ENCODE measurements at regions not wholly inside any gene's neighbourhood (a gene's known extent, or its start where the extent isn't known, plus 50 kb on each side); places are given as distances from the start of the nearest gene placed in this dataset.

DNA sequence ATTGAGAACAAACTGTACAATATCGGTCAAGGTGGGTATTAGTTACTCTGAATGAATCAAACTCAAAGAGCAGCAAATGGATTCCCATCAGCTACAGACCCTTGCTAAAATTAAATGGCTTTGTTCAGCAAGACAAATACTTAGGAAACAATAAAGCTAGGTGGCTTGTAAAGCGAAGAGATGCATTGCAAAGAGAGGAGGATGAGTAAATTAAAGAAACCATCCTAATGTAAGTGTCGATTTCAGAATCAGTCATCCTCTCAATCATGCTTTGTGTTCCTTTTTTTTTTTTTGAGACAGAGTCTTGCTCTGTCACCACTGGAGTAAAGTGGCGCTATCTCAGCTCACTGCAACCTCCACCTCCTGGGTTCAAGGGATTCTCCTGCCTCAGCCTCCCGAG, 359.2 kb upstream of the ZNF462 start:
- Histone ChIP-seq H3K27ac (no peak overlapping the region), H3K27me3 (no peaks in the 10 kb centered on the region), H3K9me3 (no peaks in the 10 kb centered on the region), H3K36me3 (no peaks in the 10 kb centered on the region), H3K4me3 (no peak overlapping the region), H3K4me1 (no peaks in the 10 kb centered on the region)
- intact Hi-C loops (cut with DNase I; ENCODE audit: low total_unique reads), result no loop called here
- TF ChIP-seq POLR2A (IDR thresholded peaks at IDR 0.05), result no peak
- TF ChIP-seq, protein P1, sequence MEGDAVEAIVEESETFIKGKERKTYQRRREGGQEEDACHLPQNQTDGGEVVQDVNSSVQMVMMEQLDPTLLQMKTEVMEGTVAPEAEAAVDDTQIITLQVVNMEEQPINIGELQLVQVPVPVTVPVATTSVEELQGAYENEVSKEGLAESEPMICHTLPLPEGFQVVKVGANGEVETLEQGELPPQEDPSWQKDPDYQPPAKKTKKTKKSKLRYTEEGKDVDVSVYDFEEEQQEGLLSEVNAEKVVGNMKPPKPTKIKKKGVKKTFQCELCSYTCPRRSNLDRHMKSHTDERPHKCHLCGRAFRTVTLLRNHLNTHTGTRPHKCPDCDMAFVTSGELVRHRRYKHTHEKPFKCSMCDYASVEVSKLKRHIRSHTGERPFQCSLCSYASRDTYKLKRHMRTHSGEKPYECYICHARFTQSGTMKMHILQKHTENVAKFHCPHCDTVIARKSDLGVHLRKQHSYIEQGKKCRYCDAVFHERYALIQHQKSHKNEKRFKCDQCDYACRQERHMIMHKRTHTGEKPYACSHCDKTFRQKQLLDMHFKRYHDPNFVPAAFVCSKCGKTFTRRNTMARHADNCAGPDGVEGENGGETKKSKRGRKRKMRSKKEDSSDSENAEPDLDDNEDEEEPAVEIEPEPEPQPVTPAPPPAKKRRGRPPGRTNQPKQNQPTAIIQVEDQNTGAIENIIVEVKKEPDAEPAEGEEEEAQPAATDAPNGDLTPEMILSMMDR (IDR thresholded peaks at IDR 0.05), result no peak
- no peak for DNase-seq

DNA sequence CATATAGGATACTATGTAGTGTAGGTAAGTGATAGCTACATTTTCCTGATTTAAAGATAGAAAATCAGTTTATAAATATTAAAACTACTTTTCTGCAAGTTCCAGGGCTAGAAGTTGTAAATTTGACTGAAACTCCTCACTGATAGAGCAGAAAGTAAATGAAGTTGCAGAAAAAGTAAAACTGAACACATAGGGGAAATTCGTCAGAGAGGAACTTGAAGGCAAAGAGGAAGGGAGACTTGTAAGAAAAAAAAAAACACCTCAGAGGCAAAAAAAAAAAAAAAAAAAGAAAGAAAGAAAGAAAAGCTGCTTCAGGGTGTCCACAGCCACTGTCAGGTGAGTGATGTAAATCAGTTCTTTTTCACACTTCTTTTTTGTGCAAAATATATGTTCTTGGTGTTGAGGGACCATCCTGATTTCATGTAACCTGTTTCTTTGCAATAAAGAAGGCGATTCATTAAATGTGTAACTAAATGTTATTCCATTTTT, 336.2 kb upstream of the ZNF462 start:
- DNase-seq, result no peak
- no peak overlapping the region for H3K27ac ChIP-seq
- H3K36me3 ChIP-seq, result no peaks in the 10 kb centered on the region
- H3K9me3 ChIP-seq, result no peaks in the 10 kb centered on the region
- no peaks in the 10 kb centered on the region for H3K4me1 ChIP-seq
- no peak overlapping the region for H3K4me3 ChIP-seq
- intact Hi-C loops (cut with DNase I; ENCODE audit: low total_unique reads), result no loop called here
- no peaks in the 10 kb centered on the region for H3K27me3 ChIP-seq
- TF ChIP-seq POLR2A (IDR thresholded peaks at IDR 0.05), result no peak
- TF ChIP-seq, protein P1 (IDR thresholded peaks at IDR 0.05), result no peak

DNA sequence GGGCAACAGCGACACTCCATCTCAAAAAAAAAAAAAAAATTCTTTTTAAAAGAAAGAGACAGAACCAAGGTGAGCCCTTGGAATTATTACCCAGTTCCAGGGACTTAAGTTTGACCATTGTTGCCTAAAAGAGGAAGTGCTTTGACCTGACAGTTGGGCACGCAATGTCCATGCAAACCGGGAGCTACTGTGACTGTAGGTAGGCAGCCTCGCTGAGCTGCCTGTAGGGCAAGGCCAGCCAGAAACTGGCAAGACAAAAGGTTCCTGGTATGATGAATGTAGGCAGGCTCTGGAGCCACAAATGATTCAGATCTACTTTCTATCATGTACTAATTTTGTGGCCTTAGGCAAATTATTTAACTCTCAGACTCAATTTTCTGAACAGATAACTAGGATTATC, 334.8 kb upstream of the ZNF462 start:
- H3K27ac ChIP-seq, result no peak overlapping the region
- H3K4me3 ChIP-seq, result no peak overlapping the region
- TF ChIP-seq, protein P1 (IDR thresholded peaks at IDR 0.05), result no peak
- TF ChIP-seq POLR2A (IDR thresholded peaks at IDR 0.05), result no peak
- no peak for DNase-seq
- no peaks in the 10 kb centered on the region for H3K9me3 ChIP-seq
- H3K27me3 ChIP-seq, result no peaks in the 10 kb centered on the region
- no peaks in the 10 kb centered on the region for H3K36me3 ChIP-seq
- intact Hi-C loops (cut with DNase I; ENCODE audit: low total_unique reads), result no loop called here
- H3K4me1 ChIP-seq, result no peaks in the 10 kb centered on the region

DNA sequence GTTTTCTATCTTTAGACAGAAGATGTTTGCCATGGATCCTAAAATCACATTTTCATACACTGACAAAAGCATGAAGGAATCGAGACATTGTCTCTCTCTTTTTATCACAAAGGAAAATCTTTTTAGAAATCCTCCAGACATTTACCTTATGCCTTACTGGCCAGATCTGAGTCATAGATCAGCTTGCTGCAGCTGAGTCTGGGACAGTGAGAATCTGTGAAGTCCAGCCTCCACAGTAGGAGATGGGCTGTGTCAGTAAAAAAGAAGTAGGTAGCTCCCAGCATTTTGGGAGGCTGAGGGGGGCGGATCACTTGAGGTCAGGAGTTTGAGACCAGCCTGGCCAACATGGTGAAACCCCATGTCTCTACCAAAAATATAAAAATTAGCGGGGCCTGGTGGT, 333.4 kb upstream of the ZNF462 start:
- Histone ChIP-seq H3K27ac (no peak overlapping the region), H3K27me3 (no peaks in the 10 kb centered on the region), H3K4me1 (no peaks in the 10 kb centered on the region), H3K36me3 (no peaks in the 10 kb centered on the region), H3K4me3 (no peak overlapping the region), H3K9me3 (no peaks in the 10 kb centered on the region)
- TF ChIP-seq POLR2A (IDR thresholded peaks at IDR 0.05), result no peak
- intact Hi-C loops (cut with DNase I; ENCODE audit: low total_unique reads), result no loop called here
- no peak for DNase-seq

DNA sequence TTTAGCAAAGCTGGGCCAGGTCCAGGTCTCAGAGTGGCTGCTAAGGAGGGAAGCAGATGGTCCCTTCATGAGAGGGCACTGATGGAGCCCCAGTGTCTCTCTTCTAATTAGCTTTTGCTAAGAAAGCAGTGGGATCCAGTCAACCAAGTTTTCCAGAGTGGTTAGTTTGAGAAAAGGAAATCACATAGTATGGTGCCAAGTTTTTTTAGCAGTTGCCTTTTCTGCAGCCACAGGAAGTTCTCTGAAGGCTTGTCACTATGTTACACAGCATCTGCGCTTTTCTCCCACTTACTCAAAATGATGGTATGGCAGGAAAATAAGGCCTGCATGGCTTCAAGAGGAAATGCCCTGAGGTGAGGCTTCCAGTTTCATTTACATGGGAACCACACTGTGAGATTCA, 331.5 kb upstream of the ZNF462 start:
- no peak overlapping the region for H3K27ac ChIP-seq
- H3K4me1 ChIP-seq, result no peaks in the 10 kb centered on the region
- intact Hi-C loops (cut with DNase I; ENCODE audit: low total_unique reads), result no loop called here
- DNase-seq, result no peak
- H3K4me3 ChIP-seq, result no peak overlapping the region
- H3K9me3 ChIP-seq, result no peaks in the 10 kb centered on the region
- no peaks in the 10 kb centered on the region for H3K36me3 ChIP-seq
- TF ChIP-seq, protein P1 (IDR thresholded peaks at IDR 0.05), result no peak
- no peak for TF ChIP-seq POLR2A (IDR thresholded peaks at IDR 0.05)
- H3K27me3 ChIP-seq, result no peaks in the 10 kb centered on the region

Data from uterus (tissue), 3 donors.